ENCODE measurements at regions not wholly inside any gene's neighbourhood (a gene's known extent, or its start where the extent isn't known, plus 50 kb on each side); places are given as distances from the start of the nearest gene placed in this dataset.

GRCh38 chr10:56012101-56012500, 349.0 kb downstream of the ZWINT start:
- Histone ChIP-seq H4K8ac (ENCODE audit: extremely low read depth, insufficient read depth, low read length) (no peak overlapping the region), H3K79me1 (ENCODE audit: low read depth, low read length) (no peaks in the 10 kb centered on the region), H2BK15ac (ENCODE audit: low read length) (no peak overlapping the region), H3K56ac (replicated peaks; ENCODE audit: insufficient read length, low read depth, low read length) (no peak overlapping the region), H4K5ac (ENCODE audit: insufficient read length, low read depth, low read length) (no peak overlapping the region), H2BK120ac (replicated peaks; ENCODE audit: low read depth, low read length) (no peak overlapping the region), H2AK5ac (ENCODE audit: low read depth, low read length) (no peak overlapping the region), H4K91ac (replicated peaks; ENCODE audit: insufficient read length, low read length) (no peak overlapping the region), H3K27me3 (replicated peaks in 1 of 4; ENCODE audit: control insufficient read depth in 3 of 4, extremely low read depth in 1 of 4, insufficient read depth in 3 of 4, low read length in 3 of 4) (no peaks in the 10 kb centered on the region), H3K4me3 (ENCODE audit: extremely low read depth in 1 of 4, insufficient read depth in 2 of 4, low read depth in 3 of 4, low read length in 4 of 4) (no peak overlapping the region), H3K9ac (replicated peaks in 1 of 4; ENCODE audit: extremely low read depth in 1 of 4, low read depth in 3 of 4, low read length in 3 of 4) (no peak overlapping the region), H3K14ac (ENCODE audit: insufficient read length) (no peak overlapping the region), H2AFZ (ENCODE audit: low read length) (peak overlapping the region; percentile 50; the same call in 1 of the 2 replicates), H2BK5ac (ENCODE audit: low read depth, low read length) (no peak overlapping the region), H3K4me1 (replicated peaks in 1 of 4; ENCODE audit: control insufficient read depth in 3 of 4, insufficient read depth in 4 of 4, low read length in 3 of 4) (no peaks in the 10 kb centered on the region), H3K36me3 (ENCODE audit: control insufficient read depth in 2 of 4, insufficient read depth in 4 of 4, low read length in 3 of 4) (no peaks in the 10 kb centered on the region), H3K4me2 (ENCODE audit: insufficient read depth in 1 of 2, low read depth in 2 of 2, low read length in 2 of 2) (no peak overlapping the region), H3K23me2 (ENCODE audit: low read depth, low read length) (no peaks in the 10 kb centered on the region; the same call in 1 of the 2 replicates), H2BK20ac (ENCODE audit: low read length) (no peak overlapping the region), H3K27ac (ENCODE audit: low read depth, low read length) (no peak overlapping the region), H4K20me1 (replicated peaks in 1 of 2; ENCODE audit: control insufficient read depth in 1 of 2, insufficient read depth in 2 of 2, low read length in 2 of 2) (no peaks in the 10 kb centered on the region), H3K18ac (ENCODE audit: extremely low read depth, low read length) (no peak overlapping the region), H2BK12ac (ENCODE audit: low read depth, low read length) (no peak overlapping the region), H3K23ac (ENCODE audit: insufficient read length) (no peak overlapping the region), H3K4ac (replicated peaks; ENCODE audit: insufficient read length, low read depth, low read length) (no peak overlapping the region), H3K79me2 (ENCODE audit: control insufficient read depth in 1 of 2, insufficient read depth in 2 of 2, low read length in 2 of 2) (no peaks in the 10 kb centered on the region), H3K9me3 (ENCODE audit: insufficient read depth in 2 of 2, low read depth in 1 of 2, low read length in 1 of 2) (no peaks in the 10 kb centered on the region)
- no peak for DNase-seq (ENCODE audit: low read depth in 1 of 2, low spot score in 2 of 2)
- CTCF ChIA-PET (ENCODE audit: partially characterized antibody) = interaction anchor here (0.9 kb wide), 1 partner anchor 74 kb away, joined by 4 read pairs; no protein-coding TSS in a partner anchor
- POLR2A ChIA-PET (ENCODE audit: partially characterized antibody) = no interaction called here
- no peak for FAIRE-seq
- TF ChIP-seq RAD21 (IDR thresholded peaks at IDR 0.05 in 1 of 2, conservative IDR thresholded peaks at IDR 0.05 in 1 of 2; ENCODE audit: low read depth in 2 of 2, low read length in 2 of 2) (no peak), HDAC2 (IDR thresholded peaks at IDR 0.05; ENCODE audit: borderline replicate concordance in 1 of 2, low read depth in 2 of 2, low read length in 2 of 2) (no peak), TAF1 (IDR thresholded peaks at IDR 0.05; ENCODE audit: low read depth, low read length) (no peak), SIX5 (IDR thresholded peaks at IDR 0.05; ENCODE audit: low read depth, low read length) (no peak)

Measured in H1 (cell line).